C4-2B (cell line): ENCODE measurements at regions not wholly inside any gene's neighbourhood (a gene's known extent, or its start where the extent isn't known, plus 50 kb on each side); places are given as distances from the start of the nearest gene placed in this dataset.

Source experiments
- CTCF ChIP-seq: fragments of 450-650 bp; conservative IDR thresholded peaks from 2 replicates; pipeline ENCODE4 v1.5.1; 2017; ENCODE audit warnings: mild to moderate bottlenecking
- ZFX ChIP-seq: fragments of 450-650 bp; IDR thresholded peaks from 2 replicates; pipeline ENCODE4 v1.6.1; 2017

- no peak for TF ChIP-seq CTCF
- no peak for TF ChIP-seq ZFX
Measured at GRCh38 chr2:71799013-71799575, 345.7 kb downstream of the DYSF start.
